HG02798 (cell line): ENCODE measurements at regions not wholly inside any gene's neighbourhood (a gene's known extent, or its start where the extent isn't known, plus 50 kb on each side); places are given as distances from the start of the nearest gene placed in this dataset.
"Not testable (repeated sequence)": the region's sequence is repeated elsewhere in the genome, so short reads cannot be mapped to it uniquely, and the experiment has no call there.

Experiments used
- ATAC-seq: cut with Tn5 transposase; IDR thresholded peaks from one replicate; pipeline ENCODE4 v1.9.1; 2021; ENCODE audit warnings: mild to moderate bottlenecking; ENCODE audit not compliant: unreplicated experiment, poor library complexity

DNA sequence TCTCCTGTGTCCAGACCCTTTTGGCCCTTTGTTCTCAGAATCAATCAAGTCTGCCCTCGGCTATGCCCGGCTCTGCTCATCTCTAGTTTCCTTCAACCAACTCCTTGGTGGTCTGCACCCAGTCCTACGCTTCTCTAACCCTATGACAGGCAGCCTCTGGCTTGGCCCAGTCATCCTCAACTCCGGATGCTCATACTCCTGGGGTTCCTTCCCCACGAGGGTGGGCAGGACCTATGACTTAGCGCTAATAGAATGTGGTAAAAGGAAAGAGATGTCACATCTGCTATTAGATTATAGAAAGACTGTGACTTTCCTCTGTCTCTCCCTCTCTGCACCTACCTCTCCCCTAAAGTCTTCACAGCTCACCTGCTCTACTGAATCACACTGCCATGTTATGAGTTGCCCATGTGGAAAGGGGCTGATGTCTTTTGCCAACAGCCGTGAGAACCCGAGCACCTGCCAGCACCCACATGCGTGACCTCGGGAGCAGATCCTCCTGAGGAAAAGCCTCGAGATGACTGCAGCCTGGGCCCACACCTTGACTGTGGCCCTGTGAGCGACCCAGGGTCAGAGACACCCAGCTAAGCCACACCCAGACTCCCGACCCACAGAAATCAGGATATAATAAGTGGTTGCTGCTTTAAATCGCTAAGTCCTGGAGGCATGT lies 334.9 kb downstream of the GADD45G start:
- ATAC-seq: no peak

DNA sequence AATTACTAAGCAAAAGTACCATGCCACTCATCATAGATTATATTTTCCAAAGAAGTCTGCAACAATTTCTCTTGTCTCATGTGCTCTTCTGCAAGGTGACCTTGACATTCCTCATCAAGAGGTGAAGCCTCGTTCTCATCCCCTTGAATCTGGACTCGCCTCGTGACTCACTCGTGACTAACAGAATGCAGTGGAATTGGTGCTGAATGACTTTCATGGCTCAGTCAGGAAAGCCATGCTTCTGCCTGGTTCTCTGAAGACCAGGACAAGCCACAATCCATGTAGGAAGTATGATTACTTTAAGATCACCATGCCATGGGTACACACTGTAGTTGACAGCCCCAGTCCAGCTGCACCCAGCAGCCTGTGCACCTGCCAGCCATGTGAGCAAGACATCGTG lies 335.8 kb downstream of the GADD45G start:
- no peak for ATAC-seq

DNA sequence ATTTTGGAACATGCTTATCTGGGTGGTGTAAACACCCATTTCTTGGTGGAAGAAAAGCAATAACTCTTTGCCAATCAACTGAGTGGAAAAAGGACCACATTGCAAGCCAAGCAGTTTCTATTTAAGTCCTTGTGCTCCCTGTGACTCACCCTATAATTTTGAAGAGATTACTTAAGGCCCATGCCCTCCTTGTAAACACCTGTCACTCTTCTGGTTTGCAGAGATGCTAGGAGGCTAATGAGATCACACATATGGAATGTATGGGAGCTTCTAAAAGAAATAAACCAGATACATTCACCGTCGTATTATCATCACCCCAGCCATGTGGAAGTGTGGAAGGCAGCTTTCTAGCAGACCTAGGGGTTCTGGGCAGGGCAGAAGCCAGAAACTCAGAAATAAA lies 337.1 kb downstream of the GADD45G start:
- no peak for ATAC-seq

DNA sequence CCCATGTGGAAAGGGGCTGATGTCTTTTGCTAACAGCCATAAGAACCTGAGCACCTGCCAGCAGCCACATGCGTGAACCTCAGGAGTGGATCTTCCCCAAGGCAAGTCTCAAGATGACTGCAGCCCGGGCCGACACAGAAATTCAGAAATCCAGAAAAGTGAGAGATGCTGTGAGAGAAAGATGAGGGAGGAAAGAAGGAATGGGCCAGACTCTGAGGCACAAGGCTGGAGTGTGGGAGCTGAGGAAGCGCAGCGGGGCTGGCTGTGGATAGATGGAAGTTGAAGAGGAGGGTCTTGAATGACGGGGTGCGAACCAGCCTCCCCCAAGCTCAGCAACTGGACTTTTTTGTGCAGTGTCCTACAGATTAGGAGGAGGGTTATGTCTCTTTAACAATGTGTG lies 337.8 kb downstream of the GADD45G start:
- no peak for ATAC-seq

DNA sequence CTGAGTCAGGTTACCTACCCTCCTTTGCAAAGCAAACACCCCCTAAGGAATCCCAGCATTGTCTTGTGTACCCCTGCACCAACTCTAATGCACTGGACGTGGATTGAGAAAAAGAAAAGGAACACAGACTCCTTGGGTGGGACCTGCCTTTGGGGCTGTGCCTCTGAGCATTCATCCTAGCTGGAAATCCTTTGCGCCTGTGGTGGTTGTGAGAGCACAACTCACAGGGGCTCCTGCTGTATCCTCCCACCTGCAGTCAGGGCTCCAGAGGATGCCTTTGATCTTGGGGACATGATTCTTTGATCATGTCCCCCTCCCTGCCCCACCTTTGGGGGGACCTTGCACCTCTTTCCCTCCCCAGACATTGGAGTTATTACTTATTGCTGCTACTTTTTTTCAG lies 338.5 kb downstream of the GADD45G start:
- no peak for ATAC-seq

DNA sequence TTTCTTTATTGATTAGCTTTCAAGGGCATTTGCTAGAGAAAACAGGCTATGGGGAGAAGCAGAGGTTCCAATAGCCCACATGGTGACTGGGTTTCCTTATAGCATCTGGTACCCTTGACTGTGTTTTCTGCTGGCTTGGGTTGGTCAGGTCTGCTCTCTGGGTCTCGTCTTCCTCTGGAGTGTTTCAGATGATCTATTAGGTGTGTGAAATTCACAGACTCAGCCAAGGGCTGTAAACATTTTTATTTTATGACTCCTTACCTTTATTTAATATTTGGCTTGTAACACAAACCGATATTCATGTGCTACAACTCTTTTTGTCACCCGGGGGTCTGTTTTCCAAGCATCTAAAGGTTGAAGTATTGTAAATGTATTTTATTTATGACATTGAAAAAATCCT lies 338.9 kb downstream of the GADD45G start:
- no peak for ATAC-seq

DNA sequence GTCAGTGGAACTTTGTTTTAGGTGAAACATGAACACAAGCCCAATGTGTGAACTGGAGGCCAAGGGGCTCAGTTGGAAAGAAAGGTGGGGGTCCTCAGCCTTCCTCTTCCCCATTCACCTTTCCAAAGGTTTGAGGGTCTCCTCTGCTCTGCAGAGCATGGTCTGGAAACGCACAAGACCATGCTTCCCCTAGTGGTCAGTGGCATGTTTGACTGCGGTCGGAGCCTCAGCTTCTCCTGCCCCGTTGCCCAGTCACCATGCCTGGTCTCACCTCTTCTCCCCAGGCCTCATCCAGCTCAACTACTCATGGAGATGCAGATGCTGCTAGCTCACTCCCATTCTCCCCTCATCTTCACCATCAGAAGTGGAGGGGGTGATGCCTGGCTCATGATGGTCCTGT lies 340.3 kb downstream of the GADD45G start:
- no peak for ATAC-seq

DNA sequence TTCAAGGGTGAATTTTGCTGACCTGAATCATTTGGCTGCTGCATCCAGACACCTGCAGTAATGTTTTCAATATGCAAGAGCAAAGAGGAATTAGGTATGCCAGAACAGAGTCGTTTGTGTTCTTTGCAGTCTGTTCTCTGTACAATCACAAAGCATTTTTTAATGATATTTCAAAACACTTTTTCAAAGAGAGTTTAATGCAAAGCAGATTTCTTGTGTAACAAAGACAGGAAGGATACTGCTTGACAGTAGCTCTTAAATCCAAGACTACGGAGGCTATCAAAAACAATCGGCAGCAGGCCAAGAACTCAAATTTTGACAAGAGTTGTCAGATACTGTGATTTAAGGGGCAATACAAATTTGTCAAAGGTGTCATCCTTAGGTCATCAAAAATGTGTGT lies 341.9 kb downstream of the GADD45G start:
- no peak for ATAC-seq

DNA sequence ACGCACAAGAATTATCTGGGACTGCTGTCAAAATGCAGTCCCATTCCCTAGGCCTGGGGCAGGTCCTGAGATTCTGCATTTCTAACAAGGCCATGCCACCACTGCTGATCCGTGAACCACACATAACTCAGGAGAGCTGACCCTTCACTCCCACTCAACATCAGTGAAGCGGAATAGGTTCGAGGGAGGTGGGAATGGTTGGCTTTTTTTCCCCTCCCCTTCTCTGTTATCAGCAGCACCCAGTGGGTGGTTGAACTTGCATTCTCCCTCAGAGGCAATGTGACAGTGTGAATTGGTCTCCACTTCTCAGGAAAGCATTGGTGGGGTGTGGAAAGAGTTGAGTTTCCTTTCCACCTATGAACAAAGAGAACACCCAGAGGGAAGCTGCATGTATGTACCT lies 344.3 kb downstream of the GADD45G start:
- no peak for ATAC-seq

DNA sequence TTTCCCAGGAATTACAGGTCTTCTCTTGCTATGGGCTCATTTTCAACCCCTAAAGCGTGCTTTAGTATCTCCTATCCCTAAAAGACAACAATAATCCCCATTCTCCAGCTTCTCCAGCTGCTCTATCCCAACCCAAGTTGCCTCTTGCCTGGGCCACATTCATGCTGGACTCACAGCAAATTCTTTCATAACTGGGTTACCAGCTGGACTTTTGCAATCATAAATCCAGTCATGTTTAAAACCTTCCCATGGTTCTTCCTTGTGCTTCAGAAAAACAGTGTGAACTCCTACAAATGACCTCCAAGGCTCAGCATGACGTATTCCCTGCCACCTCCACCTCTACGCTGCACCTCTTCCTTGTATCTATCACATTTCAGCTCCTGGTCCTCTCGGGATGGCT lies 346.9 kb downstream of the GADD45G start:
- ATAC-seq: no peak

DNA sequence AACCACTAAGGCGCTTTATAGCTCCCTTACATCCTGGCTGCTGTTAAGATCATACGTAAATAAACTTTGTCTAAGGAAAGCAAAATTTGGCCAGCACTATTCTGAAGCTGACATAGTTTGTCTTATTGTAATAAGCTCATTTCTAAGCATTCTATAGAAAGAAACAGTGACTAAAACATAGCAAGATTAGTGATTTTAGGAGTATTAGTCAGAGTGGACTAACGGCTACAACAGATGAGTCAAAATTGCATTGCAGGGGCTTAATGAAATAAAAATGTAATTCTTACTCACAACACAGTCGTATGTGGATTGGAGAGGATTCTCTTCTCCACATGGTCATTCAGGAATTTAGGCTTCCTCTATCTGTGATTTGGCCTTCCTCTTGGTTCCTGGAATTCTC lies 347.6 kb downstream of the GADD45G start:
- ATAC-seq: no peak

DNA sequence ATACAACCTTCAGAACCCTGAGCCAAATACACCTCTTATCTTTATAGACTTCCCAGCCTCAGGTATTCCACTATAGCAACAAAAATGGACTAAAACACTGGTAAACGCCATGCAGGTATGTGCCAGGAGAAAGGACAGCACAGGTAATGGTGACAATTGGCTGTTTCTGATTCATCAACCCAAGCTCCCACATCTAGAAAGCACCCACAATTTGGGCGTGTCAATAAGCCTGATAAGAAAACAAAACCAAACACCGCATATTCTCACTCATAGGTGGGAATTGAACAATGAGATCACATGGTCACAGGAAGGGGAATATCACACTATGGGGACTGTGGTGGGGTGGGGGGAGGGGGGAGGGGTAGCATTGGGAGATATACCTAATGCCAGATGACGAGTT lies 348.5 kb downstream of the GADD45G start:
- ATAC-seq: not testable (repeated sequence)

DNA sequence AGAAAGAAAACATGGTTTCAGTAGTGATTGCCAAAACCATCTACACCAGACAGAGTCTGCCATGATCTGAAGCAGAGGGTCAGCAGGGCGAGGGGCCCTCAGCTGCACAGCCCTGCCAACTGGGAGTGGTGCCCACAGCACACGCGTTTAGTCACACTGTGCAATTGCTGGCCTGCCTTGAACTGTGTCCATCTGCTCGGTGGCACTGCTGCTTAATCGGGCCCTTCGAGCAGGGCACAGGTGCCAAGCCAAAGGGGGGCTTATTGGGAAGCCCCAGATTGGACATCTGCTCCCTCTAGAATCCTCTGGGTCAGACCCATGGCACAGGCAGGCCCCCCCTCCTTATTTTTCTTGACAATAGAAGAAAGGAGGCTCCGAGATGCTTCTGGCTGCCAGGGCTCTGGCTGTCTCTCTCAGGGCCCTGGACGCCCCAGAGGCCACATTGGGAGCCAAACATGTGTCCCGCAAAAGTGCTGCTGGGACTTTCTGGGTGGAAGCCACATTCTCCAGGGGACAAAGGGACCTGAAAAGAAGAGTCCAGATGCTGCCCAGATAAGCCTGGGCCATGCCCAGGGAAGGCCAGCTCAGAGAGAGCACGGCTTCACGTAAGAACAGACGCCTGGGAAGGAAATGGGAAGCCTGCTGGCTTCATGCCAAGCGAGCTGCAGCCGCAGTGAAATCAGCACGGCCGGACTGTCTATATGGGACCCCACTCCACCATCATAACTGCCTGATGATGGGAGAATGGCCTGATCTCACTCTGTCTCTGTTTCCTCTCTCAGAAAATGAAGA lies 349.2 kb downstream of the GADD45G start:
- no peak for ATAC-seq

DNA sequence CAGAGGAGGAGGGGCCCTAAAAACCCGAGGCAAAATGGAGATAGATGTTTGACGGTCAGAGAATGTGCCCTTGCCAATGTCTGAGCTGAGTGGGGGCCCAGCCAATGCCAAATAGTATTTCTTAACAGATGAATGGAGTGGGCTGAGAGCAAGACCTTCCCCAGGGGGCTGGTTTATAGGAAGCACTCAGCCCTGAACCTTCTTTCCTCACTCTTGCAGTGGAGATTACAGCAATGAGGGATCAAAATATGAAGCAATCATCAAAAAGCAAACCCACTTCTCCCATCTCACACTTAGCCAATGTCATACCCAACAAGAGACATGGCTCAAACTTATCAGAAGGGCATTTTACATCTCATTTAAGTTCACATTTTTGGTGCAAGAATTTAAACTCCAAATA lies 350.3 kb downstream of the GADD45G start:
- no peak for ATAC-seq

DNA sequence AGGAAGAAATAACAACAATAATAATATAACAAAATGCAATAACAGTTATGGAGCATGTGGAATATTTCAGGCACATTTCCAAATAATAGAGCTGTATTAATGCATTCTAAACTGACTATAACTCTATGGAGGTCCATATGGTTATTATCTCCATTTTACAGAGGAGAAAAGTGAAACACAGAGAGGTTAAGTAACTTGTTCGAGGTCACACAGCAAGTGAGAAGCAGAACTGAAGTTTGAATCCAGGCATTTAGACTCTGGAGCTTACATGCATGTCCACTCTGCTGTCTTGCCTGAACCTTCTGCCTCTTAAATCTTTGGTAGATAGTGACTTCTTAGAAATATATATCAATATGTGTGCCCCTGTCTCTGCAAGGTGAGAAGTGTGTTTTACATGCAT lies 350.8 kb downstream of the GADD45G start:
- ATAC-seq: no peak

DNA sequence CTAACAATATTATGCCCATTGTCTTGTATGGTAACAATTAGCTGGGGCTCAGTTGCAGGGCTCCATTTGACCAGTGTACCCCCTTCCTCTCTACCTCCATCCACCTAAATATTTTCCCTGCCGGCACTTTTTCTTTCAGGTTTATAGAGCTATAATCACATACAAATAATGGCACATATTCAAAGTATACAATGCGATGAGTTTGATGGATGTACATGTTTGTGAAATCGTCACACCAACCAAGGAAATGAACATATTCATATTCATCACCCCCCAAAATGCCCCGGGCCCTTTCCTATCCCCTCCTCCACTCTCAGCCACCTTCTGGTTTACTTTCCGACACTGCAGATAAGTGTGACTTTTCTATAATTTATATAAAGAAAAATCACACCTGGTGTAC lies 351.5 kb downstream of the GADD45G start:
- no peak for ATAC-seq

DNA sequence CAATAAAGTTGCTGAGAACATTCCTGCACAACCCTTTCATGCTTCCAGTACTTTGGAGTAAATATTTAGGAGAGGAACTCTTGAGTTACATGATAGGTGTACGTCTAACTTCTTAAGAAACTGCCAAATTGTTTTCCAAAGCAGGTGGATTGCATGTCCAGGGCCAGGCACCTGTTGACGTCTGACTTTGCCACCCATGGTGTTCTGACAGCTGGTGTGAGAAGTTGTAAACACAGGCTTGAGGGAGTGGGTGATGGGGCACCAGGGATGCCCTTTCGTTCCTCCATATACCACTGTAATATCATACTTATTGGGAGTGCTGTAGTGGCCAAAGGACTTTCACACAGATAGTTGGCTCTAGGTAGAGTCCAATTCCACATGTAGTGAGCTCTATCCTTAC lies 352.1 kb downstream of the GADD45G start:
- ATAC-seq: no peak

DNA sequence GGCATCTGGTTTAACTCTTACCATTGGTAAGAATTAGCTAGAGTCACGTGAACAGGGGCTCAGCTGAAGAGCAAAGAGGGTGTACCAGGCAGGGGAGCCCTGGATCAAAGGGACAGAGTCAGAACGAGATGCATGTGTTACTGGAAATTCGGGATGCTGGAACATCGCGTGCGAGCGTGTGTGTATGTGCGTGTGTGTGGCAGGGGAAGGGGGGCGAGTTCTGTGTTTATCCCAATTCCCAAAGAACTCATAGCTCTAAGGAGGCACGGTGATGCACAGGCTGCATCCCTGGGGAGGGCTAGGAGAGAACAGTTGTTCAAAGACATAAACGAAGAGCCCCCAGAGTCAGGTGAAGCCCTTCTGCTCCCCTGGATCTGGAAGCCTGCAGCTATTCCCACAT lies 353.3 kb downstream of the GADD45G start:
- ATAC-seq: no peak

DNA sequence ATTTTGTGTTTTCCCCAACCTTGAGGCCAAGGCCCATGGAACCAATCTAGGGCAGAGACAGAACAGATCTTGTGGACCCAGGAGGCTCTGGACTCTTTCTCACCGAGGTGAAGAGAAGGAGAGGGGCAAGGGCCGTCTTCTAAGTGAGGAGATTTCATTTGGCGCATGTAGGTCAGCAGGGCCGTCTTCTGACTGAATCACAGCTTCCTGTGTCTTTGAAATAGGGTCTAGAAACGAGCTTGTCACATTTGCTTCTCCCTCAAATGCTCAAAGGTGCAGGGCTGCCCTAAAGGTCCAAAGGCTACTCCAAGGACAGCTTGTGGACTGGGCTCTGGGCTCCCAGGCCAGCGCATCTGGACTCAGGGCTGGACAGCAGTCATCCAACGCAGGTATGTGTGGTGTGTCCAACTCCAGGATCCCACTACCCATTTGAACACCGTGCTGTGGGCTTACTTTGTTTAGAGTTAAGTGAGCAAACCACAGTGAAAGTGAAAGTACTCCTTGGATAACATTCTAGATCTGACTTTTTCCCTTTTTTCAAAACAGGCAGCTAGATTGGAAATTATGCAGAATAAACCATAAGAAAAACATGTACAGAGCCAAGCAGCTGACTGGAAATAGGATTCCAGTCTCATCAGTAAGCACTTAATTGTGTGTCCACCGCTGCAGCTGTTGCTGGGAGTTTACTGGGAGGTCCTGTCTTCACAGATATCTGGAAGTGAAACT lies 357.0 kb downstream of the GADD45G start:
- ATAC-seq: no peak

DNA sequence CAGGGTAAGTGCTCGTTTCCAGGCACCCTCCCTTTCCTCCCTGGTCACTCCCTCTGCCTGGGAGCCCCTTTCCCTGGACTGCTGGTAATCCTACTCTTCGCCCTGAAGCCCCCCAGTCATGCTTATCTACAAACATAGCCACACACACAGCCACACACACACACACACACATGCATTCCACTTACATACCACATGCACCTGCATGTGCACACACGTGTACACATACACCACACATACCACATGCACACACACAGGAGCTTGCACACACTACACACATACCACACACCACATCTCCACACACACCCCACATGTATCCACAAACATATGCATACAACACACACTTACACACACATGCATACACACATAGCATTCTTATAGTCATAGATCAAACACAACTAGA lies 358.5 kb downstream of the GADD45G start:
- ATAC-seq: no peak

DNA sequence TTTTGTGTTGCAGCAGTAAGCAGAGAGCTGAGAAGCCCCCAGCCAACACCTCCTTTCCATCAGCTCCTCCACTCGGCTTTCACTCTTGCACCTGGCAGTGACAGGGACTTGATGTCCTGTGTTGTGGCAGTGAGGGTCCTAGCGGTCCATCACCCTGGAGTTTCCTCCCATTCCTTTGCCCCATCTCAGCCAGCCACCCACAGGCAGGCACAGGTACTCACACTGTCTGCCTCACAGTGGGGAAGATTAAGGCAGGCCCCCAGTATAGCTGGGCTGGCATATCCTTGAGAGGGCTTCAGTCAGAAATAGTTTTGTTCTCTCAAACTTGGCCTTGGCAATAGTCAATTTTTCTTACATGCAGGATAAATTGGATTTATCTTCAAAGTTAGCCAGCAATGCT lies 362.7 kb downstream of the GADD45G start:
- no peak for ATAC-seq
